HepG2 (cell line): ENCODE measurements at regions not wholly inside any gene's neighbourhood (a gene's known extent, or its start where the extent isn't known, plus 50 kb on each side); places are given as distances from the start of the nearest gene placed in this dataset.

ENCODE experiments used
- ATAC-seq: fragments of 200-7000 bp; cut with Tn5 transposase; 3 replicates; pipeline ENCODE4 v1.9.1; 2020; ENCODE audit warnings: mild to moderate bottlenecking, moderate library complexity
- BruUV-seq: library from RNA; stranded (reverse); fragments of 400-500 nt; replicated peaks from 2 replicates; lab custom pipeline; 2021; lab: Mats Ljungman, UMichigan
- CTCF ChIA-PET: fragments of 300-600 bp; formaldehyde crosslinking; extraction: SDS; loops from one replicate; lab custom pipeline; 2021; ENCODE audit warnings: low total read pairs, inconsistent platforms, low intra/inter-chr PET ratio; lab: Yijun Ruan, JAX
- POLR2A ChIA-PET: fragments of 350-600 bp; sonication (Branson Sonifier 250); formaldehyde crosslinking; loops from one replicate; lab custom pipeline; 2020; ENCODE audit warnings: antibody characterized with exemption, inconsistent platforms; lab: Yijun Ruan, JAX
- DNase-seq: peaks from one replicate; pipeline ENCODE4 v3.0.0-alpha.2; 2015; ENCODE audit warnings: low spot score
- FAIRE-seq: peaks from 3 replicates; lab custom pipeline; 2011; peaks lifted over from hg19 to GRCh38; lab: Jason Lieb, UNC
- H2AFZ ChIP-seq: one replicate; pipeline ENCODE4 v1.6.1; 2011; ENCODE audit warnings: low read length, inconsistent platforms
- H3K27ac ChIP-seq: fragments of 300-600 bp; 3 replicates; pipeline ENCODE4 v1.8.0; 2011; ENCODE audit warnings: mixed run types, mild to moderate bottlenecking, mixed read lengths, low read length, inconsistent platforms; ENCODE audit not compliant: insufficient read depth; ENCODE audit errors: extremely low read length
- H3K27me3 ChIP-seq, 2 experiments: fragments of 200-600 bp in 1 of 2; 2 replicates in 1 of 2; 3 replicates in 1 of 2; pipeline versions ENCODE4 v1.6.0 to v1.8.0; 2011; ENCODE audit warnings: low read length in 2 of 2, mild to moderate bottlenecking in 2 of 2, moderate library complexity in 2 of 2, inconsistent platforms in 1 of 2; ENCODE audit not compliant: insufficient read depth in 2 of 2, control insufficient read depth in 1 of 2
- H3K36me3 ChIP-seq, 2 experiments: fragments of 200-600 bp in 1 of 2; replicated peaks in 1 of 2; 2 replicates in 1 of 2; 3 replicates in 1 of 2; pipeline versions ENCODE4 v1.5.1 to v1.8.0; 2011; ENCODE audit warnings: low read length in 2 of 2, inconsistent platforms in 1 of 2; ENCODE audit not compliant: insufficient read depth in 2 of 2, control insufficient read depth in 1 of 2
- H3K4me1 ChIP-seq: 2 replicates; pipeline ENCODE4 v1.5.1; 2012; ENCODE audit warnings: low read length, inconsistent platforms; ENCODE audit not compliant: insufficient read depth
- H3K4me2 ChIP-seq: 2 replicates; pipeline ENCODE4 v1.6.0; 2011; ENCODE audit warnings: low read depth, low read length, inconsistent platforms
- H3K4me3 ChIP-seq, 3 experiments: fragments of 200-600 bp in 1 of 3; sonication (generic), shearing (Covaris generic) in 1 of 3; replicated peaks in 1 of 3; 2 replicates each; pipeline ENCODE4 v1.5.1; 2011 to 2016; ENCODE audit warnings: low read length in 3 of 3, inconsistent platforms in 2 of 3, low read depth in 2 of 3, mild to moderate bottlenecking in 2 of 3, control low read depth in 1 of 3, mixed read lengths in 1 of 3; ENCODE audit not compliant: insufficient read depth in 1 of 3
- H3K79me2 ChIP-seq: one replicate; pipeline ENCODE4 v1.6.1; 2011; ENCODE audit warnings: low read length, inconsistent platforms; ENCODE audit not compliant: insufficient read depth
- H3K9ac ChIP-seq: 2 replicates; pipeline ENCODE4 v1.6.0; 2011; ENCODE audit warnings: mild to moderate bottlenecking, low read depth, low read length, inconsistent platforms; ENCODE audit not compliant: insufficient read depth
- H3K9me3 ChIP-seq: 2 replicates; pipeline ENCODE4 v1.5.1; 2012; ENCODE audit warnings: mild to moderate bottlenecking, low read length
- H4K20me1 ChIP-seq: 2 replicates; pipeline ENCODE4 v1.6.0; 2011; ENCODE audit warnings: inconsistent platforms, mild to moderate bottlenecking, low read length, moderate library complexity; ENCODE audit not compliant: insufficient read depth
- MTA3 ChIP-seq: sonication (generic); formaldehyde crosslinking; IDR thresholded peaks from 2 replicates; pipeline ENCODE4 v1.4.0; 2020; ENCODE audit warnings: missing genetic modification reagents
- SYNCRIP ChIP-seq: fragments of 200-400 bp; formaldehyde crosslinking; IDR thresholded peaks from 2 replicates; pipeline ENCODE4 v1.6.1; 2018; ENCODE audit warnings: mild to moderate bottlenecking, low read depth, low read length; ENCODE audit not compliant: insufficient read depth
- ZNF20 ChIP-seq: sonication (generic); formaldehyde crosslinking; IDR thresholded peaks from 2 replicates; pipeline ENCODE4 v1.4.0; 2020; ENCODE audit warnings: mild to moderate bottlenecking, moderate library complexity, missing genetic modification reagents
- ZNF296 ChIP-seq: sonication (generic); formaldehyde crosslinking; conservative IDR thresholded peaks from 2 replicates; pipeline ENCODE4 v1.5.0; 2020; ENCODE audit warnings: mild to moderate bottlenecking, missing genetic modification reagents
- ZNF343 ChIP-seq: sonication (generic); formaldehyde crosslinking; IDR thresholded peaks from 2 replicates; pipeline ENCODE4 v1.4.0; 2020; ENCODE audit warnings: mild to moderate bottlenecking, missing genetic modification reagents
- ZNF550 ChIP-seq: sonication (generic); formaldehyde crosslinking; IDR thresholded peaks from 2 replicates; pipeline ENCODE4 v1.4.0; 2020; ENCODE audit warnings: mild to moderate bottlenecking, missing genetic modification reagents, borderline replicate concordance
- ZNF558 ChIP-seq: sonication (generic); formaldehyde crosslinking; IDR thresholded peaks from 2 replicates; pipeline ENCODE4 v1.9.0; 2022; ENCODE audit warnings: mild to moderate bottlenecking, missing genetic modification reagents, borderline replicate concordance
- ZNF567 ChIP-seq: sonication (generic); formaldehyde crosslinking; IDR thresholded peaks from 2 replicates; pipeline ENCODE4 v1.8.1; 2023; ENCODE audit warnings: mild to moderate bottlenecking, missing genetic modification reagents, borderline replicate concordance
- ZNF598 ChIP-seq: sonication (generic); formaldehyde crosslinking; IDR thresholded peaks from 2 replicates; pipeline ENCODE4 v1.5.1; 2020; ENCODE audit warnings: mild to moderate bottlenecking, missing genetic modification reagents, borderline replicate concordance
- ZNF670 ChIP-seq: sonication (generic); formaldehyde crosslinking; IDR thresholded peaks from 2 replicates; pipeline ENCODE4 v1.8.0; 2022; ENCODE audit warnings: mild to moderate bottlenecking, missing genetic modification reagents, borderline replicate concordance
- ZNF713 ChIP-seq: sonication (generic); formaldehyde crosslinking; IDR thresholded peaks from 2 replicates; pipeline ENCODE4 v1.4.0; 2020; ENCODE audit warnings: mild to moderate bottlenecking, missing genetic modification reagents
- ZNF768 ChIP-seq: sonication (generic); formaldehyde crosslinking; IDR thresholded peaks from 2 replicates; pipeline ENCODE4 v1.4.0; 2020; ENCODE audit warnings: missing genetic modification reagents
- ZNF776 ChIP-seq: sonication (generic); formaldehyde crosslinking; IDR thresholded peaks from 2 replicates; pipeline ENCODE4 v1.4.0; 2020; ENCODE audit warnings: mild to moderate bottlenecking, missing genetic modification reagents
- ZNF792 ChIP-seq: IDR thresholded peaks from 2 replicates; pipeline ENCODE4 v1.6.1; 2016
- ZNF83 ChIP-seq: sonication (generic); formaldehyde crosslinking; IDR thresholded peaks from 2 replicates; pipeline ENCODE4 v1.4.0; 2020; ENCODE audit warnings: missing genetic modification reagents, mild to moderate bottlenecking, borderline replicate concordance
- WGBS: methylation state at CpG from one replicate; pipeline ENCODE4 v1.1.6; 2017; ENCODE audit warnings: low lambda C conversion rate; 5-methylcytosine and 5-hydroxymethylcytosine counted together
- in situ Hi-C: cut with HindIII; loops from 2 replicates; pipeline ENCODE4 v1.10.0; 2017; ENCODE audit warnings: low pct_unique_long_range_greater_than_20kb; ENCODE audit not compliant: extremely low pct_ligation_motif_present
- intact Hi-C: fragments of 100-400 bp; cut with micrococcal nuclease; formaldehyde crosslinking; loops from one replicate; pipeline ENCODE4 v1.10.0; 2022; ENCODE audit not compliant: unreplicated experiment
- TF ChIP-seq, protein P1 (sequence below): sonication (generic); IDR thresholded peaks from 2 replicates; pipeline ENCODE4 v1.6.1; 2016; ENCODE audit warnings: low read depth, borderline replicate concordance
- TF ChIP-seq, protein P2 (sequence below): sonication (generic); formaldehyde crosslinking; IDR thresholded peaks from 2 replicates; pipeline ENCODE4 v1.4.0; 2020; ENCODE audit warnings: mild to moderate bottlenecking, low read depth, missing genetic modification reagents
- TF ChIP-seq, protein P3 (sequence below): sonication (generic); formaldehyde crosslinking; IDR thresholded peaks from 2 replicates; pipeline ENCODE4 v1.9.0; 2021; ENCODE audit warnings: missing genetic modification reagents, borderline replicate concordance
- TF ChIP-seq, protein P4 (sequence below): IDR thresholded peaks from 2 replicates; pipeline ENCODE4 v1.6.1; 2018; ENCODE audit warnings: missing genetic modification reagents

DNA sequence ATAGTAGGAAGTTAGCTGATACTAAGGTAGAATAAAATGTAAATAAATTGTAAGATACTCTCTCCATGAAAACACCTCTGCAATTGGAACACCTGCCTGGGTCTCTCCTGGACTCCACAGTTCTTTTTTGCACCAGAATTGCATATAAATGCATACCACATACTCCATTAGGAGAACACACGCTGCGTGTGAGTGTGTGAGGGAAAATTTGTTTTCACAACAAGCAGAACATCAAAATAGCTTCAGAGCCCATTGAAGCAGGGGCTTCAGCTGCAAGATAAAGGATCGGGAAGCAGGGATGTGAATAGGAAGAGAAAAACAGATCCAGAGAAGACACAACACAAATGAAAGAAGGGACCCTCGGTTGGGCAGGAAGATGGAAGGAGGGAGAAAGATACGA, 389.8 kb upstream of the BRINP1 start (continued):
- TF ChIP-seq, protein P1, sequence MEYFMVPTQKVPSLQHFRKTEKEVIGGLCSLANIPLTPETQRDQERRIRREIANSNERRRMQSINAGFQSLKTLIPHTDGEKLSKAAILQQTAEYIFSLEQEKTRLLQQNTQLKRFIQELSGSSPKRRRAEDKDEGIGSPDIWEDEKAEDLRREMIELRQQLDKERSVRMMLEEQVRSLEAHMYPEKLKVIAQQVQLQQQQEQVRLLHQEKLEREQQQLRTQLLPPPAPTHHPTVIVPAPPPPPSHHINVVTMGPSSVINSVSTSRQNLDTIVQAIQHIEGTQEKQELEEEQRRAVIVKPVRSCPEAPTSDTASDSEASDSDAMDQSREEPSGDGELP = no peak
- TF ChIP-seq ZNF550 (CRISPR knock-in tag) (no peak), ZNF776 (CRISPR knock-in tag) (no peak), ZNF20 (no peak), ZNF558 (CRISPR knock-in tag) (no peak)
- TF ChIP-seq, protein P2, sequence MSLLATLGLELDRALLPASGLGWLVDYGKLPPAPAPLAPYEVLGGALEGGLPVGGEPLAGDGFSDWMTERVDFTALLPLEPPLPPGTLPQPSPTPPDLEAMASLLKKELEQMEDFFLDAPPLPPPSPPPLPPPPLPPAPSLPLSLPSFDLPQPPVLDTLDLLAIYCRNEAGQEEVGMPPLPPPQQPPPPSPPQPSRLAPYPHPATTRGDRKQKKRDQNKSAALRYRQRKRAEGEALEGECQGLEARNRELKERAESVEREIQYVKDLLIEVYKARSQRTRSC (CRISPR knock-in tag) = no peak

GRCh38 chr9:119758241-119758640, 389.0 kb upstream of the BRINP1 start:
- POLR2A ChIA-PET = no interaction called here
- no peaks in the 10 kb centered on the region for H4K20me1 ChIP-seq
- FAIRE-seq (no peak), DNase-seq (no peak), ATAC-seq (no peak)
- intact Hi-C loops = no loop called here
- WGBS = 4% methylated on average over 3 of the region's 3 CpGs
- no peaks in the 10 kb centered on the region for H3K36me3 ChIP-seq
- H3K9ac ChIP-seq = no peak overlapping the region
- H3K27ac ChIP-seq = no peak overlapping the region
- H3K27me3 ChIP-seq = no peaks in the 10 kb centered on the region
- CTCF ChIA-PET = no interaction called here
- no peaks in the 10 kb centered on the region for H3K4me1 ChIP-seq
- no peak overlapping the region for H2AFZ ChIP-seq
- in situ Hi-C loops = no loop called here
- no peaks in the 10 kb centered on the region for H3K9me3 ChIP-seq
- H3K4me2 ChIP-seq = no peak overlapping the region
- no TSS peak for BruUV-seq
- H3K79me2 ChIP-seq = no peaks in the 10 kb centered on the region
- H3K4me3 ChIP-seq = no peak overlapping the region
- TF ChIP-seq ZNF567 (CRISPR knock-in tag) = no peak
- no peak for TF ChIP-seq ZNF343 (CRISPR knock-in tag)
- no peak for TF ChIP-seq ZNF713
- TF ChIP-seq, protein P3, sequence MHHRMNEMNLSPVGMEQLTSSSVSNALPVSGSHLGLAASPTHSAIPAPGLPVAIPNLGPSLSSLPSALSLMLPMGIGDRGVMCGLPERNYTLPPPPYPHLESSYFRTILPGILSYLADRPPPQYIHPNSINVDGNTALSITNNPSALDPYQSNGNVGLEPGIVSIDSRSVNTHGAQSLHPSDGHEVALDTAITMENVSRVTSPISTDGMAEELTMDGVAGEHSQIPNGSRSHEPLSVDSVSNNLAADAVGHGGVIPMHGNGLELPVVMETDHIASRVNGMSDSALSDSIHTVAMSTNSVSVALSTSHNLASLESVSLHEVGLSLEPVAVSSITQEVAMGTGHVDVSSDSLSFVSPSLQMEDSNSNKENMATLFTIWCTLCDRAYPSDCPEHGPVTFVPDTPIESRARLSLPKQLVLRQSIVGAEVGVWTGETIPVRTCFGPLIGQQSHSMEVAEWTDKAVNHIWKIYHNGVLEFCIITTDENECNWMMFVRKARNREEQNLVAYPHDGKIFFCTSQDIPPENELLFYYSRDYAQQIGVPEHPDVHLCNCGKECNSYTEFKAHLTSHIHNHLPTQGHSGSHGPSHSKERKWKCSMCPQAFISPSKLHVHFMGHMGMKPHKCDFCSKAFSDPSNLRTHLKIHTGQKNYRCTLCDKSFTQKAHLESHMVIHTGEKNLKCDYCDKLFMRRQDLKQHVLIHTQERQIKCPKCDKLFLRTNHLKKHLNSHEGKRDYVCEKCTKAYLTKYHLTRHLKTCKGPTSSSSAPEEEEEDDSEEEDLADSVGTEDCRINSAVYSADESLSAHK (CRISPR knock-in tag) = no peak
- TF ChIP-seq ZNF768 (CRISPR knock-in tag) = no peak
- TF ChIP-seq ZNF83 (CRISPR knock-in tag) = no peak
- TF ChIP-seq ZNF296 (CRISPR knock-in tag) = no peak
- TF ChIP-seq, protein P4, sequence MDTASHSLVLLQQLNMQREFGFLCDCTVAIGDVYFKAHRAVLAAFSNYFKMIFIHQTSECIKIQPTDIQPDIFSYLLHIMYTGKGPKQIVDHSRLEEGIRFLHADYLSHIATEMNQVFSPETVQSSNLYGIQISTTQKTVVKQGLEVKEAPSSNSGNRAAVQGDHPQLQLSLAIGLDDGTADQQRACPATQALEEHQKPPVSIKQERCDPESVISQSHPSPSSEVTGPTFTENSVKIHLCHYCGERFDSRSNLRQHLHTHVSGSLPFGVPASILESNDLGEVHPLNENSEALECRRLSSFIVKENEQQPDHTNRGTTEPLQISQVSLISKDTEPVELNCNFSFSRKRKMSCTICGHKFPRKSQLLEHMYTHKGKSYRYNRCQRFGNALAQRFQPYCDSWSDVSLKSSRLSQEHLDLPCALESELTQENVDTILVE (CRISPR knock-in tag) = no peak
- TF ChIP-seq MTA3 = no peak
- TF ChIP-seq SYNCRIP = no peak
- TF ChIP-seq ZNF792 = no peak
- no peak for TF ChIP-seq ZNF670
- no peak for TF ChIP-seq ZNF598 (CRISPR knock-in tag)
